ENCODE measurements at regions not wholly inside any gene's neighbourhood (a gene's known extent, or its start where the extent isn't known, plus 50 kb on each side); places are given as distances from the start of the nearest gene placed in this dataset.

- TF ChIP-seq E2F8 (IDR thresholded peaks at IDR 0.05; ENCODE audit: low read depth, partially characterized antibody) (no peak), RCOR1 (conservative IDR thresholded peaks at IDR 0.05; ENCODE audit: low read depth, low read length) (no peak), ZNF207 (IDR thresholded peaks at IDR 0.05; ENCODE audit: borderline replicate concordance) (no peak), GABPA (IDR thresholded peaks at IDR 0.05; ENCODE audit: low read depth) (no peak)
These were observed 201.6 kb upstream of the IRX1 start (continued) for GRCh38 chr5:3393920-3394597.

GRCh38 chr5:3393122-3393919 is 202.3 kb upstream of the IRX1 start:
- no TSS peak for BruUV-seq (replicated peaks)
- Histone ChIP-seq H3K9ac (ENCODE audit: control insufficient read depth, insufficient read depth, low read length) (no peak overlapping the region), H3K4me1 (ENCODE audit: control insufficient read depth, insufficient read depth, low read length) (no peaks in the 10 kb centered on the region), H3K27ac (ENCODE audit: control insufficient read depth, insufficient read depth) (no peak overlapping the region), H3K36me3 (ENCODE audit: control insufficient read depth in 2 of 2, insufficient read depth in 2 of 2, low read length in 1 of 2) (no peaks in the 10 kb centered on the region), H3K79me2 (ENCODE audit: control insufficient read depth, insufficient read depth, low read length) (no peaks in the 10 kb centered on the region), H3K4me2 (ENCODE audit: control insufficient read depth, insufficient read depth) (no peak overlapping the region), H3K4me3 (no peak overlapping the region), H3K9me3 (replicated peaks; ENCODE audit: control insufficient read depth, insufficient read depth, low read length) (no peaks in the 10 kb centered on the region; the same call in 1 of the 3 replicates), H2AFZ (ENCODE audit: control insufficient read depth, low read depth, low read length) (no peak overlapping the region), H3K27me3 (replicated peaks in 1 of 2; ENCODE audit: control insufficient read depth in 2 of 2, insufficient read depth in 2 of 2, low read length in 1 of 2) (no peaks in the 10 kb centered on the region), H4K20me1 (ENCODE audit: control insufficient read depth, insufficient read depth) (no peaks in the 10 kb centered on the region)
- CTCF ChIA-PET, result no interaction called here
- SMC1A ChIA-PET (ENCODE audit: uncharacterized antibody, unreplicated experiment), result interaction anchor here (0.6 kb wide), 1 partner anchor 11 kb away, joined by 3 read pairs; no protein-coding TSS in a partner anchor
- FAIRE-seq (no peak), DNase-seq (ENCODE audit: low read depth, low spot score) (no peak), ATAC-seq (no peak)
- RAD21 ChIA-PET (ENCODE audit: unreplicated experiment), result no interaction called here
- POLR2A ChIA-PET, result no interaction called here
- WGBS (ENCODE audit: insufficient coverage, insufficient replicate concordance, low lambda C conversion rate, missing lambda C conversion rate), result 56% methylated on average over 27 of the region's 27 CpGs
- in situ Hi-C loops (cut with MboI), result no loop called here
- intact Hi-C loops (cut with micrococcal nuclease; ENCODE audit: unreplicated experiment), result no loop called here
- TF ChIP-seq PML (IDR thresholded peaks at IDR 0.05; ENCODE audit: low read length), result no peak
- no peak for TF ChIP-seq USF1 (IDR thresholded peaks at IDR 0.05; ENCODE audit: borderline replicate concordance, extremely low read length, insufficient read depth, low read depth, low read length)
- TF ChIP-seq KAT2A (conservative IDR thresholded peaks at IDR 0.05; ENCODE audit: control insufficient read depth, low read depth, low read length), result no peak
- TF ChIP-seq IKZF1 (conservative IDR thresholded peaks at IDR 0.05), result no peak
- no peak for TF ChIP-seq POLR2A (IDR thresholded peaks at IDR 0.05; ENCODE audit: low read depth, low read length)
- TF ChIP-seq POLR2AphosphoS2 (IDR thresholded peaks at IDR 0.05; ENCODE audit: low read depth, low read length), result no peak
- TF ChIP-seq ZBTB4 (CRISPR knock-in tag; IDR thresholded peaks at IDR 0.05), result no peak
- TF ChIP-seq BCL3 (IDR thresholded peaks at IDR 0.05; ENCODE audit: borderline replicate concordance, insufficient read depth, low read depth, low read length, poor library complexity, severe bottlenecking), result no peak
- no peak for TF ChIP-seq CBX3 (IDR thresholded peaks at IDR 0.05; ENCODE audit: borderline replicate concordance, low read depth)
